SU-DHL-6 (cell line): ENCODE measurements at regions not wholly inside any gene's neighbourhood (a gene's known extent, or its start where the extent isn't known, plus 50 kb on each side); places are given as distances from the start of the nearest gene placed in this dataset.
"Not testable (repeated sequence)": the region's sequence is repeated elsewhere in the genome, so short reads cannot be mapped to it uniquely, and the experiment has no call there.

Experiments used
- H2AFZ ChIP-seq: fragments of 200-600 bp; sonication (generic); 2 replicates; pipeline ENCODE4 v1.6.1; 2014; ENCODE audit warnings: low read depth, mild to moderate bottlenecking, moderate library complexity, mixed read lengths, antibody characterized with exemption, low read length; ENCODE audit not compliant: severe bottlenecking
- H3F3A ChIP-seq: fragments of 200-600 bp; shearing (Covaris generic); 2 replicates; pipeline ENCODE4 v1.6.0; 2016; ENCODE audit warnings: antibody characterized with exemption, mild to moderate bottlenecking; ENCODE audit not compliant: insufficient read depth
- H3K27ac ChIP-seq: fragments of 200-600 bp; sonication (generic); 2 replicates; pipeline ENCODE4 v1.5.1; 2016; ENCODE audit warnings: low read depth, mild to moderate bottlenecking, low read length, moderate library complexity, mixed read lengths
- H3K27me3 ChIP-seq: fragments of 200-600 bp; sonication (generic), shearing (Covaris generic); 2 replicates; pipeline ENCODE4 v1.6.0; 2014; ENCODE audit warnings: mild to moderate bottlenecking, low read length
- H3K36me3 ChIP-seq: fragments of 200-600 bp; sonication (generic); 2 replicates; pipeline ENCODE4 v1.6.1; 2014; ENCODE audit warnings: mild to moderate bottlenecking, low read length, mixed read lengths
- H3K4me2 ChIP-seq: fragments of 300-600, 200-600 bp; shearing (Covaris generic), sonication (generic); 2 replicates; pipeline ENCODE4 v1.6.0; 2014; ENCODE audit warnings: low read length, low read depth, mild to moderate bottlenecking; ENCODE audit not compliant: poor library complexity, severe bottlenecking
- H3K4me3 ChIP-seq: fragments of 200-600 bp; sonication (generic); 2 replicates; pipeline ENCODE4 v1.5.1; 2014; ENCODE audit warnings: antibody characterized with exemption, low read length, mild to moderate bottlenecking, mixed read lengths; ENCODE audit not compliant: insufficient read depth, poor library complexity, severe bottlenecking
- H3K79me2 ChIP-seq: fragments of 200-600 bp; sonication (generic); 2 replicates; pipeline ENCODE4 v1.6.1; 2014; ENCODE audit warnings: mild to moderate bottlenecking, low read length, moderate library complexity; ENCODE audit not compliant: insufficient read depth
- H3K9ac ChIP-seq: fragments of 200-600 bp; sonication (generic); 2 replicates; pipeline ENCODE4 v1.7.0; 2014; ENCODE audit warnings: mild to moderate bottlenecking, low read length
- H3K9me2 ChIP-seq: fragments of 200-600 bp; sonication (generic); replicated peaks from 2 replicates; pipeline ENCODE4 v1.6.1; 2014; ENCODE audit warnings: low read length; ENCODE audit not compliant: insufficient read depth
- H3K9me3 ChIP-seq: fragments of 200-600 bp; sonication (generic); 2 replicates; pipeline ENCODE4 v1.6.1; 2014; ENCODE audit warnings: low read length, mixed read lengths; ENCODE audit not compliant: insufficient read depth
- H4K20me1 ChIP-seq: fragments of 200-600 bp; sonication (generic); 2 replicates; pipeline ENCODE4 v1.6.1; 2014; ENCODE audit warnings: low read depth, mild to moderate bottlenecking, antibody characterized with exemption, low read length, moderate library complexity, mixed read lengths
- CTCF ChIP-seq: fragments of 200-600 bp; sonication (generic); IDR thresholded peaks from one replicate; pipeline ENCODE4 v1.5.1; 2017; ENCODE audit warnings: antibody characterized with exemption, mild to moderate bottlenecking, low read length, moderate library complexity; ENCODE audit not compliant: insufficient read depth, poor library complexity, severe bottlenecking
- EZH2phosphoT487 ChIP-seq: fragments of 200-600 bp; sonication (generic), shearing (Covaris generic); conservative IDR thresholded peaks from 2 replicates; pipeline ENCODE4 v1.6.1; 2018; ENCODE audit warnings: mild to moderate bottlenecking, antibody characterized with exemption, low read length, moderate library complexity, mixed read lengths

GRCh38 chr4:134085496-134085895 lies 116.1 kb downstream of the PABPC4L start:
- Histone ChIP-seq H2AFZ (no peak overlapping the region), H3K79me2 (no peaks in the 10 kb centered on the region), H3K9me2 (no peaks in the 10 kb centered on the region), H3K27me3 (no peaks in the 10 kb centered on the region), H3K27ac (no peak overlapping the region), H3K9me3 (no peaks in the 10 kb centered on the region), H3F3A (no peaks in the 10 kb centered on the region), H3K9ac (no peak overlapping the region), H4K20me1 (no peaks in the 10 kb centered on the region), H3K4me3 (no peak overlapping the region), H3K36me3 (no peaks in the 10 kb centered on the region), H3K4me2 (no peak overlapping the region)
- TF ChIP-seq CTCF, result no peak
- no peak for TF ChIP-seq EZH2phosphoT487

GRCh38 chr4:134079085-134079484 lies 122.5 kb downstream of the PABPC4L start:
- H3K79me2 ChIP-seq, H3K36me3 ChIP-seq, H3K27ac ChIP-seq, H3K27me3 ChIP-seq, H3K4me3 ChIP-seq, H3K4me2 ChIP-seq, H3K9me2 ChIP-seq, H4K20me1 ChIP-seq, H3K9me3 ChIP-seq, H3F3A ChIP-seq, H3K9ac ChIP-seq, H2AFZ ChIP-seq: not testable (repeated sequence)

- TF ChIP-seq EZH2phosphoT487, result no peak
- TF ChIP-seq CTCF, result no peak
- no peak overlapping the region for H2AFZ ChIP-seq
- peak overlapping the region; percentile 19 for H3K4me2 ChIP-seq
- no peak overlapping the region for H3K9ac ChIP-seq
- no peaks in the 10 kb centered on the region for H3K9me2 ChIP-seq
- H4K20me1 ChIP-seq, result no peaks in the 10 kb centered on the region
- no peak overlapping the region for H3K27ac ChIP-seq
- no peaks in the 10 kb centered on the region for H3K36me3 ChIP-seq
- no peaks in the 10 kb centered on the region for H3K79me2 ChIP-seq
- no peaks in the 10 kb centered on the region for H3K27me3 ChIP-seq
- no peak overlapping the region for H3K4me3 ChIP-seq
- H3F3A ChIP-seq, result no peaks in the 10 kb centered on the region
- no peaks in the 10 kb centered on the region for H3K9me3 ChIP-seq
These were observed 123.2 kb downstream of the PABPC4L start for GRCh38 chr4:134078230-134078914.

- no peak for TF ChIP-seq EZH2phosphoT487
- no peak for TF ChIP-seq CTCF
- Histone ChIP-seq H2AFZ (no peak overlapping the region), H3K4me2 (no peak overlapping the region), H3K9me3 (no peaks in the 10 kb centered on the region), H3F3A (no peaks in the 10 kb centered on the region), H3K27ac (no peak overlapping the region), H3K79me2 (no peaks in the 10 kb centered on the region), H3K4me3 (no peak overlapping the region), H3K27me3 (no peaks in the 10 kb centered on the region), H3K36me3 (no peaks in the 10 kb centered on the region), H3K9me2 (no peaks in the 10 kb centered on the region), H3K9ac (no peak overlapping the region), H4K20me1 (no peaks in the 10 kb centered on the region)
These were observed 127.9 kb downstream of the PABPC4L start for GRCh38 chr4:134073711-134074110.
